Calu3 (cell line): ENCODE measurements at regions not wholly inside any gene's neighbourhood (a gene's known extent, or its start where the extent isn't known, plus 50 kb on each side); places are given as distances from the start of the nearest gene placed in this dataset.
"Not testable (repeated sequence)": the region's sequence is repeated elsewhere in the genome, so short reads cannot be mapped to it uniquely, and the experiment has no call there.

ENCODE experiments used
- BruUV-seq: library from RNA; stranded (reverse); fragments of 400-500 nt; replicated peaks from 2 replicates; lab custom pipeline; 2021; lab: Mats Ljungman, UMichigan
- CTCF ChIA-PET: fragments of 300-600 bp; sonication (Branson Sonifier 250); formaldehyde crosslinking; loops from one replicate; lab custom pipeline; 2022; ENCODE audit warnings: antibody characterized with exemption; lab: Charles Lee
- DNase-seq: peaks from one replicate; pipeline ENCODE4 v3.0.0; 2022
- H3K27ac Mint-ChIP-seq: one replicate; pipeline ENCODE4 v1.8.0; 2022; ENCODE audit warnings: mixed read lengths; ENCODE audit not compliant: unreplicated experiment
- H3K27me3 Mint-ChIP-seq: one replicate; pipeline ENCODE4 v1.8.0; 2022; ENCODE audit warnings: mixed read lengths; ENCODE audit not compliant: unreplicated experiment
- H3K36me3 Mint-ChIP-seq: one replicate; pipeline ENCODE4 v1.8.0; 2022; ENCODE audit warnings: mild to moderate bottlenecking, moderate library complexity, mixed read lengths; ENCODE audit not compliant: insufficient read depth, unreplicated experiment
- H3K4me1 Mint-ChIP-seq: one replicate; pipeline ENCODE4 v1.8.0; 2022; ENCODE audit warnings: mild to moderate bottlenecking, low read depth, mixed read lengths; ENCODE audit not compliant: unreplicated experiment
- H3K4me3 Mint-ChIP-seq: one replicate; pipeline ENCODE4 v1.8.0; 2022; ENCODE audit warnings: mild to moderate bottlenecking, low read depth, moderate library complexity, mixed read lengths; ENCODE audit not compliant: unreplicated experiment
- H3K9me3 Mint-ChIP-seq: one replicate; pipeline ENCODE4 v1.8.0; 2022; ENCODE audit warnings: low read depth, mixed read lengths; ENCODE audit not compliant: unreplicated experiment
- intact Hi-C: fragments of 100-400 bp; cut with micrococcal nuclease; formaldehyde crosslinking; loops from one replicate; pipeline ENCODE4 v1.10.0; 2022; ENCODE audit not compliant: unreplicated experiment
- TF ChIP-seq, protein P1 (sequence below): fragments of 200-600 bp; IDR thresholded peaks from one replicate; pipeline ENCODE4 v1.8.0; 2022; ENCODE audit warnings: antibody characterized with exemption; ENCODE audit not compliant: unreplicated experiment

- H3K4me1 Mint-ChIP-seq, result no peaks in the 10 kb centered on the region
- no peaks in the 10 kb centered on the region for H3K27me3 Mint-ChIP-seq
- CTCF ChIA-PET, result no interaction called here
- H3K4me3 Mint-ChIP-seq, result no peak overlapping the region
- no peak for DNase-seq
- TF ChIP-seq, protein P1, sequence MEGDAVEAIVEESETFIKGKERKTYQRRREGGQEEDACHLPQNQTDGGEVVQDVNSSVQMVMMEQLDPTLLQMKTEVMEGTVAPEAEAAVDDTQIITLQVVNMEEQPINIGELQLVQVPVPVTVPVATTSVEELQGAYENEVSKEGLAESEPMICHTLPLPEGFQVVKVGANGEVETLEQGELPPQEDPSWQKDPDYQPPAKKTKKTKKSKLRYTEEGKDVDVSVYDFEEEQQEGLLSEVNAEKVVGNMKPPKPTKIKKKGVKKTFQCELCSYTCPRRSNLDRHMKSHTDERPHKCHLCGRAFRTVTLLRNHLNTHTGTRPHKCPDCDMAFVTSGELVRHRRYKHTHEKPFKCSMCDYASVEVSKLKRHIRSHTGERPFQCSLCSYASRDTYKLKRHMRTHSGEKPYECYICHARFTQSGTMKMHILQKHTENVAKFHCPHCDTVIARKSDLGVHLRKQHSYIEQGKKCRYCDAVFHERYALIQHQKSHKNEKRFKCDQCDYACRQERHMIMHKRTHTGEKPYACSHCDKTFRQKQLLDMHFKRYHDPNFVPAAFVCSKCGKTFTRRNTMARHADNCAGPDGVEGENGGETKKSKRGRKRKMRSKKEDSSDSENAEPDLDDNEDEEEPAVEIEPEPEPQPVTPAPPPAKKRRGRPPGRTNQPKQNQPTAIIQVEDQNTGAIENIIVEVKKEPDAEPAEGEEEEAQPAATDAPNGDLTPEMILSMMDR, result no peak
- no TSS peak for BruUV-seq
- H3K9me3 Mint-ChIP-seq, result peaks cover 4% of the 10 kb centered on the region
- intact Hi-C loops, result no loop called here
- H3K36me3 Mint-ChIP-seq, result no peaks in the 10 kb centered on the region
- no peak overlapping the region for H3K27ac Mint-ChIP-seq
Observed at GRCh38 chr7:119900996-119901672, 371.8 kb upstream of the KCND2 start.

DNA sequence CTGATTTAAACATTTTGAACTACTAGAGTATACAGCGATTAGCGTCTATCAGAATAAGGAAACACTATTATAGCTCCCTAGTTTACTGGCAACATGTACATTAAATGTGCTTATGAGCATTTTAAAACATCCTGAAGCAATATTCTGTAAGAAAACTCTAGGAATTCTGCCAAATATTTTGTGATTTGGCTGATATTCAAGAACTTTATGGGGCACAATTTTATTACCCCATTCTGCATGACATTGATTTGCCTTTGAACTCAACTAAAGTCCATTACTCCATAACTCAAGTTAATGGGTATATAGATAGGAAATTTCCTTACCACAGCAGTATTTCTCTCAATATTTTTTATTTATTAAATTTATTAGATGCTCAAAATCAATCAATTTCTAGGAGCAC lies 369.9 kb upstream of the KCND2 start:
- H3K4me1 Mint-ChIP-seq, result no peaks in the 10 kb centered on the region
- TF ChIP-seq, protein P1, result no peak

GRCh38 chr7:119905495-119905894 lies 367.5 kb upstream of the KCND2 start:
- no peak for DNase-seq
- no TSS peak for BruUV-seq
- Mint-ChIP-seq H3K27me3 (no peaks in the 10 kb centered on the region), H3K4me3 (no peak overlapping the region), H3K36me3 (no peaks in the 10 kb centered on the region), H3K4me1 (no peaks in the 10 kb centered on the region), H3K9me3 (no peaks in the 10 kb centered on the region), H3K27ac (no peak overlapping the region)
- intact Hi-C loops, result no loop called here
- CTCF ChIA-PET, result no interaction called here
- TF ChIP-seq, protein P1, result no peak

More for the DNA sequence above, 369.9 kb upstream of the KCND2 start:
- no peak for DNase-seq
- H3K36me3 Mint-ChIP-seq, result no peaks in the 10 kb centered on the region
- CTCF ChIA-PET, result no interaction called here
- no peak overlapping the region for H3K27ac Mint-ChIP-seq
- no peaks in the 10 kb centered on the region for H3K27me3 Mint-ChIP-seq
- intact Hi-C loops, result no loop called here
- peaks cover 1% of the 10 kb centered on the region for H3K9me3 Mint-ChIP-seq
- BruUV-seq, result no TSS peak
- no peak overlapping the region for H3K4me3 Mint-ChIP-seq

- CTCF ChIA-PET, result no interaction called here
- Mint-ChIP-seq H3K36me3 (no peaks in the 10 kb centered on the region), H3K27me3 (no peaks in the 10 kb centered on the region), H3K9me3 (no peaks in the 10 kb centered on the region), H3K4me1 (no peaks in the 10 kb centered on the region), H3K27ac (no peak overlapping the region), H3K4me3 (no peak overlapping the region)
- no peak for DNase-seq
- BruUV-seq, result no TSS peak
- intact Hi-C loops, result no loop called here
- TF ChIP-seq, protein P1, result no peak
Observed at GRCh38 chr7:119908948-119909347, 364.0 kb upstream of the KCND2 start.

DNA sequence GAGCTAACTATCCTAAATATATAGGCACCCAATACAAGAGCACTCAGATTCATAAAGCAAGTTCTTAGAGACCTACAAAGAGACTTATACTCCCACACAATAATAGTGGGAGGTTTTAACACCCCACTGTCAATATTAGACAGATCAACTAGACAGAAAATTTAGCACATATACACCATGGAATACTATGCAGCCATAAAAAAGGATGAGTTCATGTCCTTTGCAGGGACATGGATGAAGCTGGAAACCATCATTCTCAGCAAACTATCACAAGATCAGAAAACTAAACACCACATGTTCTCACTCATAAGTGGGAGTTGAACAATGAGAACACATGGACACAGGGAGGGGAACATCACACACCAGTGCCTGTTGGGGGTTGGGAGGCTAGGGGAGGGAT lies 358.9 kb upstream of the KCND2 start:
- H3K9me3 Mint-ChIP-seq, H3K27ac Mint-ChIP-seq, BruUV-seq, H3K4me3 Mint-ChIP-seq, H3K27me3 Mint-ChIP-seq, CTCF ChIA-PET, intact Hi-C loops, DNase-seq, H3K36me3 Mint-ChIP-seq, H3K4me1 Mint-ChIP-seq: not testable (repeated sequence)
